Activated CD4-positive, alpha-beta memory T cell treated with anti-CD3 and anti-CD28 coated beads for 36 hours (primary cell): ENCODE measurements at regions not wholly inside any gene's neighbourhood (a gene's known extent, or its start where the extent isn't known, plus 50 kb on each side); places are given as distances from the start of the nearest gene placed in this dataset.

Source experiments
- CTCF ChIA-PET: fragments of 350-600 bp; sonication (Branson Sonifier 250); formaldehyde crosslinking; loops from one replicate; lab custom pipeline; 2021; ENCODE audit warnings: antibody characterized with exemption, inconsistent platforms; lab: Charles Lee
- POLR2A ChIA-PET: fragments of 350-600 bp; sonication (Branson Sonifier 250); formaldehyde crosslinking; loops from one replicate; lab custom pipeline; 2021; ENCODE audit warnings: antibody characterized with exemption; lab: Charles Lee
- DNase-seq: peaks from one replicate; pipeline ENCODE4 v3.0.0-alpha.2; 2020
- H3K27ac Mint-ChIP-seq: one replicate; pipeline ENCODE4 v1.8.0; 2021; ENCODE audit warnings: mixed read lengths
- H3K27me3 Mint-ChIP-seq: one replicate; pipeline ENCODE4 v1.8.0; 2021; ENCODE audit warnings: mixed read lengths
- H3K36me3 Mint-ChIP-seq: one replicate; pipeline ENCODE4 v1.8.0; 2021; ENCODE audit warnings: mixed read lengths
- H3K4me1 Mint-ChIP-seq: one replicate; pipeline ENCODE4 v1.8.0; 2021; ENCODE audit warnings: low read depth, mixed read lengths
- H3K4me3 Mint-ChIP-seq: one replicate; pipeline ENCODE4 v1.8.0; 2021; ENCODE audit warnings: mild to moderate bottlenecking, mixed read lengths
- H3K9me3 Mint-ChIP-seq: one replicate; pipeline ENCODE4 v1.8.0; 2021; ENCODE audit warnings: mixed read lengths
- intact Hi-C: fragments of 100-400 bp; cut with micrococcal nuclease; formaldehyde crosslinking; loops from one replicate; pipeline ENCODE4 v1.15.1; 2023

DNA sequence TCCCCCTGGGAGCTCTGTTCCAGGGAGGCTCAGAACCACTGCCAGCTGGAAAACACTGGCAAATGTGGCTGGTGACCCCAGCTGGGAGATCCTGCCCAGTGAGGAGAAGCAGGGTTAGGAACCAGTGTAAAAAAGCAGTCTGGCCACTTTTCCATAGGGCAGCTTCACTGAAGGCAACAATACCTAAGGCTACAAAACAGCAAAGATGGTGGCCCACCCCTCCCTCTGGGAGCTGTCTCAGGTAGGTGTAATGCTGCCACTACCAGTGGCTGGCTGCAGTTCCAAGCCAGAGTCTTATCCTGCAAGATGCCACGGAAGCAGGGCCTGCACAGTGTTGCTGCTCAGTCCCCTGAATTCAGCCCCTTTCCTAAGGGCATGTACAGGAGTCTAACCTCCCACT, 50.6 kb upstream of the ANO6 start:
- peaks cover 16% of the 10 kb centered on the region for H3K27me3 Mint-ChIP-seq
- H3K4me1 Mint-ChIP-seq, result no peaks in the 10 kb centered on the region
- POLR2A ChIA-PET, result no interaction called here
- H3K4me3 Mint-ChIP-seq, result no peak overlapping the region
- H3K9me3 Mint-ChIP-seq, result peaks cover 18% of the 10 kb centered on the region
- no peak for DNase-seq
- no peak overlapping the region for H3K27ac Mint-ChIP-seq
- H3K36me3 Mint-ChIP-seq, result no peaks in the 10 kb centered on the region
- CTCF ChIA-PET, result interaction anchor here (0.8 to 1.2 kb wide), 2 partner anchors 33 to 112 kb away, joined by 3 read pairs; no protein-coding TSS in a partner anchor
- intact Hi-C loops, result no loop called here

DNA sequence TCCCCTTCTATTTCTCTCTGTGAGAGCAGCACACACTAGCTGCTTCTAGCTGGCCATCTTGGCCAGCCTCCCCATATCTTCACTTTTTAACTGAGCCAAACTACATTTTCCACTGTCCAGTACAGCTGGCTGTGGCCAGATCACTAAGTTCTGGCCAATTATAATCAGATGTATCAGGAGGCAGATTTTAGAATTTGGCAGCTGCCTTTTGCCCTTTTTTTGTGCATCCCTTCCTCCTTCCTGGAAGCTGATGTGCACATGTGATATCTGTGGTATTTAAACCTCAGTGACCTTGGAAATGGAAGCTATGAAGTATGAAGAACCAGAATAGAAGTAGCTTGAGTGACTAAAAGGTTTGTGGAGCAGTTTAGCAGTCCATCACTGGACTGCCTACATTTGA, 49.8 kb upstream of the ANO6 start:
- no peak overlapping the region for H3K4me3 Mint-ChIP-seq
- peaks cover 13% of the 10 kb centered on the region for H3K9me3 Mint-ChIP-seq
- CTCF ChIA-PET, result interaction anchor here (0.8 to 1.2 kb wide), 2 partner anchors 34 to 111 kb away, joined by 3 read pairs; no protein-coding TSS in a partner anchor
- no peaks in the 10 kb centered on the region for H3K4me1 Mint-ChIP-seq
- H3K27ac Mint-ChIP-seq, result no peak overlapping the region
- POLR2A ChIA-PET, result no interaction called here
- no peak for DNase-seq
- no peaks in the 10 kb centered on the region for H3K36me3 Mint-ChIP-seq
- H3K27me3 Mint-ChIP-seq, result peaks cover 16% of the 10 kb centered on the region
- intact Hi-C loops, result no loop called here
